Coronary artery (tissue), 2 donors: ENCODE measurements at regions not wholly inside any gene's neighbourhood (a gene's known extent, or its start where the extent isn't known, plus 50 kb on each side); places are given as distances from the start of the nearest gene placed in this dataset.

Experiments
- DNase-seq: peaks from one replicate; pipeline ENCODE4 v3.0.0-alpha.2; 2017; ENCODE audit warnings: low spot score
- H3K27ac ChIP-seq, 2 donors: fragments of 200-600 bp; sonication (generic); one replicate each; pipeline ENCODE4 v1.5.1; 2016 to 2019
- H3K4me3 ChIP-seq: fragments of 200-600 bp; sonication (generic); 2 replicates; pipeline ENCODE4 v1.5.1; 2016; ENCODE audit warnings: mild to moderate bottlenecking, moderate library complexity
- TF ChIP-seq, protein P1 (sequence below): fragments of 200-600 bp; sonication (generic); IDR thresholded peaks from one replicate; pipeline ENCODE4 v1.5.1; 2019; ENCODE audit warnings: antibody characterized with exemption

DNA sequence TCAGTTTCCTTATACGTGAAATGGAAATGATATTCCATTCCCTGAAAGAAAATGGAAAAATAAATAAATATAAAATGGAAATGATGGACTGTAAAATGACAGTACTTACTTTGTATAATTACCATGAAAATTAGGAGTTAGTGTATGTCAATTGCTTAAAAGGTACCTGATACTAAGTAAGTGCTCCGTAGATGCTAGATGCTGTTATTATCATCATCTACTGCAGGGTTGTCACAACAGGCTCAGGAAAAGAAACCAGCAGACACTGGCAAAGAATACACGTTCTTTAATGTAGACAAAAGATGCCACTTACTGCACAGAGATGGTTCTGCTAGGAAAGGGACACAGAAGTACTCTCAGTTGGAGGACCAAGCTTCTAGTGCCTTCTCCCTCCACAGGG is 64.0 kb upstream of the KCNN2 start:
- no peak overlapping the region for H3K4me3 ChIP-seq
- H3K27ac ChIP-seq: no peak overlapping the region
- TF ChIP-seq, protein P1, sequence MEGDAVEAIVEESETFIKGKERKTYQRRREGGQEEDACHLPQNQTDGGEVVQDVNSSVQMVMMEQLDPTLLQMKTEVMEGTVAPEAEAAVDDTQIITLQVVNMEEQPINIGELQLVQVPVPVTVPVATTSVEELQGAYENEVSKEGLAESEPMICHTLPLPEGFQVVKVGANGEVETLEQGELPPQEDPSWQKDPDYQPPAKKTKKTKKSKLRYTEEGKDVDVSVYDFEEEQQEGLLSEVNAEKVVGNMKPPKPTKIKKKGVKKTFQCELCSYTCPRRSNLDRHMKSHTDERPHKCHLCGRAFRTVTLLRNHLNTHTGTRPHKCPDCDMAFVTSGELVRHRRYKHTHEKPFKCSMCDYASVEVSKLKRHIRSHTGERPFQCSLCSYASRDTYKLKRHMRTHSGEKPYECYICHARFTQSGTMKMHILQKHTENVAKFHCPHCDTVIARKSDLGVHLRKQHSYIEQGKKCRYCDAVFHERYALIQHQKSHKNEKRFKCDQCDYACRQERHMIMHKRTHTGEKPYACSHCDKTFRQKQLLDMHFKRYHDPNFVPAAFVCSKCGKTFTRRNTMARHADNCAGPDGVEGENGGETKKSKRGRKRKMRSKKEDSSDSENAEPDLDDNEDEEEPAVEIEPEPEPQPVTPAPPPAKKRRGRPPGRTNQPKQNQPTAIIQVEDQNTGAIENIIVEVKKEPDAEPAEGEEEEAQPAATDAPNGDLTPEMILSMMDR: no peak
- no peak for DNase-seq

DNA sequence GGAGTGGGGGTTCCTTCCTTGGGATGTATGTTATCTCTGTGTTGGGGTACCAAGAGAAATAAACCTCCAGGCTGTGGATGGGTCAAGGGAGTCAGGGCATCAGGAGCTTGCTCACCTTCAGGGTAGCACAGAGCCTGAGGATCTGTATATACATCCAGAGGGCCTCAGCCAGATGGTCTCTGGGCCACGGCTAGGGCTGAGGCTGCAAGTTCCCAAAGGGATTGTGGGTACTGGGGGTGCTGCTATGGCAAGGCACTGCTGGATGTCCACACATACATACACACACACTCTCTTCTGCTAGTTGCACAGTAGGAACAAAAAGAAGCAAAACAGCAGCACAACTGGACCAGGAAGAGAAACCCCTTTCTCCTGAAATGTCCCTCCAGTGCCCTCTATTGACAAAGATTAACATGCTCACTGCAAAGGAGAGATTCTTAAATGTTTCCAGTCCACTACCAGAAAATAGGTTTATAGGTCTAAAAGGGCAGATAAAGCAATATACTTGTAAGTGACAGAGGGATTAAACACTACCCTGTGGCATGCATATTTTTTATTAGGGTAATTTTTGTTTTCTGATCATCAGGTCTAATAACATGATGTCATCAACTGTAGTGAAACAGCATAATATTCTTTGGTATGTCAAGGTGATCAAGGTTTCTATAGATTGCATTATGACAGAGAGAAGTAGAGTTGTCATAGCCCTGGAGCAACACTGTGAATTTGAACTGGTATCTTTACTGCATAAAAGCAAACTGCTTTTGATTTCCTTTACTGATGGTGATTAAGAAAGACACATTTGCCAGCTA is 56.3 kb upstream of the KCNN2 start:
- TF ChIP-seq, protein P1: no peak
- Histone ChIP-seq H3K4me3 (no peak overlapping the region), H3K27ac (no peak overlapping the region)
- DNase-seq: no peak

DNA sequence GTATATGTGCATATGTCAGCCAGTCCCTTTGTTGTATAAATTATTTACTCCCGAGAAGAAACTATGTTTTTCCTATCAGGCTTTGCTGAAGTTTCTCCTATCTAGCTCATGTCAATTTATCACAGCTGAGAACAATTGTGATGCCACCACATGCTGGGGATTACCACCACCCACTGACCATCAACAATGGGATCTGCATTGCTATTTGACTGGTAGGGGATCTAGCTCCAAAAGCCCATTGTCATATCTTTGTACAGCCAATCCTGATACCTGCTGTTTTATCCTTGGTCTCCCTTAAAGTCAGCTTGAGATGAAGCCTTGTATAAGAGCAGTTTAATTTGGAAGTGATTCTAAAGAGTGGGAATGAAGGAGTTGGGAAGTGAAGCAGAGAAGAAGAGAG is 53.9 kb upstream of the KCNN2 start:
- no peak overlapping the region for H3K27ac ChIP-seq
- TF ChIP-seq, protein P1: no peak
- no peak overlapping the region for H3K4me3 ChIP-seq
- DNase-seq: no peak

DNA sequence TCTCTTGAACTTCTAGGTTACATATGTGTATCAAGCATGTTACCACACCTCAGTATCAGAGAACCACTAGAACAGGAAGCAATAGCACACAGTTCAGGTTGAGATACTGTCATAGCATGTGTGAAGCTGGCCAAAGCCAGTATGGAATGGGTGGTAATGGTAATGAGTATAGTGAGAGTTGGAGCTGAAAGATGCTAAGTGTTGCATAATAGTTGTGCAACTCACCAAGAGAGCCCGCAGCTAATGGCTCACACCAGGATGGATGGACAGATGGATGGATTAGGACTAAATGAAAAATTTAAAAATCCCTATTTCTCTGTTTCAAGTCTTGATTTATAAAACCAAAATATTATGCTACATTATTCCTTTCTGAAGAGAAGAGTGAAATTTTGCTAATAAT is 53.4 kb upstream of the KCNN2 start:
- TF ChIP-seq, protein P1: no peak
- DNase-seq: no peak
- no peak overlapping the region for H3K4me3 ChIP-seq
- no peak overlapping the region for H3K27ac ChIP-seq

DNA sequence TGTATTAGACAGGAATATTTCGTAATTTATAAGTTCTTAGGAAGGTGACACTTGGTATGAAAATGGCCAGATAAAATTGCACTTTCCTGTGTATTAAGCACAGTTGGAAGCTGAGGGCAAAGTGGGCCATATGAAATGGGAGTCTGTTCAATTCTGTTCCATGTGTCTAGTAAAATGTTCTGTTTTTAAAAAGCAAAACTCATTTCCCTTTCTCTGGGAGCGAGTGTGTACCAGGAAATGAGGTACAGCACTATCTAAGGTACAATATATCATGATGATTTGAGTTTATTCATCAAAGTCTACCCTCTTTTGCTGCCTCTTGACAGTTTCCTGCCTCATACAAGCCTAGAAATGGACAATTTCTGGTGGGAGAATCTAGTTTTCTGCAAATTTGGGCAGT is 51.2 kb upstream of the KCNN2 start:
- no peak overlapping the region for H3K4me3 ChIP-seq
- H3K27ac ChIP-seq: no peak overlapping the region
- no peak for DNase-seq
- TF ChIP-seq, protein P1: no peak

DNA sequence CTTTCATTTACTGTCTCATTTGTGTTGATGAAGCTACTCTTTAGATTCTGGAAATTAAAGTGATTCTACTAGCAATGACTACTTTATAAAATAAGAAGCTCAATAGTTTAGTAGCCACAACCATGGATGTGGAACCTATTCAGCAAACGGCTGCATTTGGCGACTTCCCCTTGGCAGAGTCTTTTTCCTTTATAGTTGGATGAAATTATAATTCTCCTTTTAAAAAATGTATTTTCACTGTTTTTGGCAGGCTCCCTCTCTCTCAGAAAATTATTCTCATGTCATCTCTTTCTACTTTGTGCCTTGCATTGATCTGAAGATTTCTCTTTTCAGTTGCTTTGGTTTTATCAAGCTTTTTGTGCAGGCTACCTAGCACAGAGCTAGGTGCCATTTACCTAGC is 50.6 kb upstream of the KCNN2 start:
- TF ChIP-seq, protein P1: no peak
- H3K27ac ChIP-seq: no peak overlapping the region

DNA sequence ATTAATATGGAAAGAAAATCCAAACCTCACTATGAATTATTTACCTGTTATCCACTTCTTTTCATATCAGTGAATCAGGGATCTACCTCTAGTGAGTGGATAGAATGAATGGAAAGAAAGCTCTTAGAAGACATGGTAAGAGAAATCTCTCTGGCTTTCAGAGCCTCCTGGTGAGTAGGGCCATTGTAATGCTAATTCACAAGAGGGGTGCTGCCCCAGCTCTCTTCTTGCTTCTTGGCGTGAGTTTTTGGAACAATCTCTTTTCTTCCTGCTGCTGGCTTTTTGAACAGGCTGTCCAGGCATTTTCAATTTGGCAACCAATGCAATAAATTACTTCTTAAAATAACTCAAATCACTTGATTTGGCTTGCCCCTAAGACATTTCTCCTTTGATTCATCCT is 49.9 kb upstream of the KCNN2 start:
- TF ChIP-seq, protein P1: no peak
- Histone ChIP-seq H3K27ac (no peak overlapping the region), H3K4me3 (no peak overlapping the region)
- DNase-seq: no peak

More for the DNA sequence above, 50.6 kb upstream of the KCNN2 start:
- no peak overlapping the region for H3K4me3 ChIP-seq
- DNase-seq: no peak
